ENCODE measurements at regions not wholly inside any gene's neighbourhood (a gene's known extent, or its start where the extent isn't known, plus 50 kb on each side); places are given as distances from the start of the nearest gene placed in this dataset.

DNA sequence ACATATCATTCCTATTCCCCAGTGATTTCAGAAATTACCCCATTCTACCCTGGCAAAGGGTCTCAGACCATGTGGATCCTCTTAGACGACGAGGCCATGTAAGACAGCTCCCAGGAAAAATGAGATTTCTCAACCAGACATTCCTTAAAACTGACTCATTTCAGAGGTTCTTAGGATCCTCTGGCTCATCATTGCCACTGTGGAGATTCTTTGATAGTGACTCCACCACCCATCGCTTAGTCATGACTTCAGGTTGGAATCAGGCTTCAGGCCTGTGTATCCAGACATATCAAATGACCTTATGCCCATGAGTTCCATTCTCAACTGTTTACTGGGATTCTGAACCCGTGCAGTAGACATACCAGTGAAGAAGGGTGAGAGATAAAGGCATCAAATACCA lies 245.6 kb upstream of the TCF4 start:
- TF ChIP-seq, protein P1, sequence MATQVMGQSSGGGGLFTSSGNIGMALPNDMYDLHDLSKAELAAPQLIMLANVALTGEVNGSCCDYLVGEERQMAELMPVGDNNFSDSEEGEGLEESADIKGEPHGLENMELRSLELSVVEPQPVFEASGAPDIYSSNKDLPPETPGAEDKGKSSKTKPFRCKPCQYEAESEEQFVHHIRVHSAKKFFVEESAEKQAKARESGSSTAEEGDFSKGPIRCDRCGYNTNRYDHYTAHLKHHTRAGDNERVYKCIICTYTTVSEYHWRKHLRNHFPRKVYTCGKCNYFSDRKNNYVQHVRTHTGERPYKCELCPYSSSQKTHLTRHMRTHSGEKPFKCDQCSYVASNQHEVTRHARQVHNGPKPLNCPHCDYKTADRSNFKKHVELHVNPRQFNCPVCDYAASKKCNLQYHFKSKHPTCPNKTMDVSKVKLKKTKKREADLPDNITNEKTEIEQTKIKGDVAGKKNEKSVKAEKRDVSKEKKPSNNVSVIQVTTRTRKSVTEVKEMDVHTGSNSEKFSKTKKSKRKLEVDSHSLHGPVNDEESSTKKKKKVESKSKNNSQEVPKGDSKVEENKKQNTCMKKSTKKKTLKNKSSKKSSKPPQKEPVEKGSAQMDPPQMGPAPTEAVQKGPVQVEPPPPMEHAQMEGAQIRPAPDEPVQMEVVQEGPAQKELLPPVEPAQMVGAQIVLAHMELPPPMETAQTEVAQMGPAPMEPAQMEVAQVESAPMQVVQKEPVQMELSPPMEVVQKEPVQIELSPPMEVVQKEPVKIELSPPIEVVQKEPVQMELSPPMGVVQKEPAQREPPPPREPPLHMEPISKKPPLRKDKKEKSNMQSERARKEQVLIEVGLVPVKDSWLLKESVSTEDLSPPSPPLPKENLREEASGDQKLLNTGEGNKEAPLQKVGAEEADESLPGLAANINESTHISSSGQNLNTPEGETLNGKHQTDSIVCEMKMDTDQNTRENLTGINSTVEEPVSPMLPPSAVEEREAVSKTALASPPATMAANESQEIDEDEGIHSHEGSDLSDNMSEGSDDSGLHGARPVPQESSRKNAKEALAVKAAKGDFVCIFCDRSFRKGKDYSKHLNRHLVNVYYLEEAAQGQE (IDR thresholded peaks at IDR 0.05; ENCODE audit: insufficient read depth in 1 of 2, low read depth in 2 of 2, low read length in 2 of 2): no peak
- TF ChIP-seq POLR2AphosphoS5 (IDR thresholded peaks at IDR 0.05; ENCODE audit: low read depth, low read length) (no peak), TAF1 (IDR thresholded peaks at IDR 0.05; ENCODE audit: borderline replicate concordance, insufficient read depth, low read length) (no peak)

Measured in PFSK-1 (cell line).